ENCODE measurements at regions not wholly inside any gene's neighbourhood (a gene's known extent, or its start where the extent isn't known, plus 50 kb on each side); places are given as distances from the start of the nearest gene placed in this dataset.
"Not testable (repeated sequence)": the region's sequence is repeated elsewhere in the genome, so short reads cannot be mapped to it uniquely, and the experiment has no call there.

- DNase-seq (ENCODE audit: low read depth), result no peak
Observed at GRCh38 chr5:41995193-41995592, 70.1 kb downstream of the FBXO4 start.

GRCh38 chr5:42001673-42002072 is 76.6 kb downstream of the FBXO4 start:
- no peak for DNase-seq (ENCODE audit: low read depth)

GRCh38 chr5:42003852-42004251 is 78.8 kb downstream of the FBXO4 start:
- DNase-seq (ENCODE audit: low read depth), result not testable (repeated sequence)

GRCh38 chr5:42005561-42006153 is 80.6 kb downstream of the FBXO4 start:
- DNase-seq (ENCODE audit: low read depth), result peak; percentile 24

- no peak for DNase-seq (ENCODE audit: low read depth)
Observed at GRCh38 chr5:42013561-42013960, 88.5 kb downstream of the FBXO4 start.

- DNase-seq (ENCODE audit: low read depth), result no peak
Observed at GRCh38 chr5:42015254-42015653, 90.2 kb downstream of the FBXO4 start.

DNA sequence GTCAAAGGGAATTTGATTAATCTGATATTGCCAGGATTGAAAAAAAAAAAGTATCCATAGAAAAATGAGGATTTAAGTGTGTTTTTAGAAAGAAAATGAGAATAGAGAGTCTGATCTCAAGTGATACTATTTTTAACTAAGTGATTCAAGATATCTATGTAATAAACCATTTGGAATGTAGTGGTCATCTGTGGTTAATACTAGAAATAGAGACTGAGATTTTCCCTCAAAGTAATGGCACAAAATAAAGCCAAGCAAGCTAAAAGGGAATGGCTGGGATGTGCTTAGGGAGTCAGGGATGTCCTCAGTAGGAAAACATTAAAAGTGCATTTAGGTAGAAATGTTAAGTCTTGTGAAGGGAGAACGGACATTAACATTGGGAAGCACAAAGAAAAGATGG is 90.6 kb downstream of the FBXO4 start:
- DNase-seq (ENCODE audit: low read depth), result peak; percentile 28

GRCh38 chr5:42020788-42021530 is 95.9 kb downstream of the FBXO4 start:
- DNase-seq (ENCODE audit: low read depth), result peak; percentile 84

- peak; percentile 64 for DNase-seq (ENCODE audit: low read depth)
Observed at GRCh38 chr5:42021923-42022322, 96.8 kb downstream of the FBXO4 start.

- no peak for DNase-seq (ENCODE audit: low read depth)
Observed at GRCh38 chr5:42022383-42022972, 97.4 kb downstream of the FBXO4 start.

- peak; percentile 15 for DNase-seq (ENCODE audit: low read depth)
Observed at GRCh38 chr5:42026446-42026845, 101.4 kb downstream of the FBXO4 start.

- no peak for DNase-seq (ENCODE audit: low read depth)
Observed at GRCh38 chr5:42032137-42032536, 107.1 kb downstream of the FBXO4 start.

DNA sequence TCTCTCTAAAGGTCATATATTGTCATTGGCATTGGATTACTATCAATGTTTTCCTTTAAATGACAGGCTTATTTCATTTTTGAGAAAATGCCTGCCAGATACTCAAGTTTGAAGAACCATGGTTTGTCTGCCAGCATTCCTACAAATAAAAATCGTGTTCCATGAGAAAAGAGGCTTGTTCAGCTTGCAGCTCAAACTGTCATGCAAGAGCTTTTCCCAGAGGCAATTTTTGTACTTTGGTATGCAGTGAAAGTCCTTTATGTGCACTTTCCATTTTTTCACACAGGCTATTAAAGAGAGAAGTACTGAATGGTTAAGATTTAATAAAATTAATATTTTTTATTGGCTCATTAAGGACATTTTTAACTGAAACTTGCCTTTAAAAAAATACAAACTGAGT is 110.4 kb downstream of the FBXO4 start:
- no peak for DNase-seq (ENCODE audit: low read depth)

DNA sequence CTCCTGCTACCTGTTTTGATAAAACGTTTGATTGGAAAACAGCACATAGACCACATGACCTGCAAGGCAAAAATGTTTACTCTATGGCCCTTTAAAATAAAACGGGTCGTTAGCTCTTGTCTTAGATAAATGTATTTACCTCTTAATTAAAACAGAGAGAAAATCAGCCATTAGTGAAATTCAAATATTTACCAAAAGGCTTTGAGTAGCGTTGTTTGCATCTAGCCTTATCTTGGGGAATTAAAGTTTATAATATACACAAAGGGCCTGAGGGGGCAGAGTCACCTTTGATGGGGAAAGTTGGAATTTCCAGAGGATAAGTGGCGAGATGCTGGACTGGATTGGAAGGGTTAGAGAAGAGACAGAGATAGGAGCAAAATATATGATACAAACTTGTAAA is 111.3 kb downstream of the FBXO4 start:
- no peak for DNase-seq (ENCODE audit: low read depth)

DNA sequence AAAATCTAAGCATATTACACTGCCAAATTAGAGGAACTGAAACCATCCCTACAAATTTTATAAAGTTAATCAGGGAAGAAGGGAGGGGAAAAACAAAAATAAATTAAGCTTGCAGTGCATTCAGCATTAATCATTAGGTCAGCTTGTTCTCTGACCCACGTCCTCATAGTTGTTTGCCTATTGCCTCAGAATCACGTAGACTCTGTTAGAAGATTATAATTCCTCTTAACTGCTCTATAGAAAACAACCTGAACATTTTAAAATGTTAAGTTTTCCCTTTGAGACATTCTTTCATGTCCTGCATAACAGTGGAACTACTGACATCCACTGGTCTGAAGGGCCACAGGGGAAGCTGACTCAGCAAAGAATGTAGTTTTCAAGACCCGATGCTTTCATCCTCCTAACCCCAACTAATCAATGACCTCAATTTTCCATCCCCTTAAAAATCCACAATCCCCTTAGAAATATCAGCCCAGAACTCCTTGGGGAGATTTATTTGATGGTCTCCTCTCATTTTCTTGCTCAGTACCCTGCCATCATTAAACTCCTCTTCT is 112.4 kb downstream of the FBXO4 start:
- DNase-seq (ENCODE audit: low read depth), result no peak

DNA sequence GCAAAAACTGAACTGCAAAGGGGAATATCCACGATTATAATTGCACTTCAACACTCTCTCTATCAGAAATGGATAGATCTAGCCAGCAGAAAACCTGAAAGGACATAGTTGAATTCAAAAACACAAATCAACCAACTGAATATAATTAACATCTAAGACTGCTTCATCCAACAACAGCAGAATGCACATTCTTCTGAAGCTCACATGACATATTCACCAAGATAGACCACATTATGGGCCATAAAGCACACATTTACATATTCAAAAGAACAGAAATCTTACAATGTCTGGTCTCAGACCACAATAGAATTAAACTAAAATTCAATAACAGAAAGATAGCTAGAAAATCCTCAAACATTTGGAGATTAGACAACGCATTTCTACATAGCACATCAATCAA is 118.3 kb downstream of the FBXO4 start:
- no peak for DNase-seq (ENCODE audit: low read depth)

DNA sequence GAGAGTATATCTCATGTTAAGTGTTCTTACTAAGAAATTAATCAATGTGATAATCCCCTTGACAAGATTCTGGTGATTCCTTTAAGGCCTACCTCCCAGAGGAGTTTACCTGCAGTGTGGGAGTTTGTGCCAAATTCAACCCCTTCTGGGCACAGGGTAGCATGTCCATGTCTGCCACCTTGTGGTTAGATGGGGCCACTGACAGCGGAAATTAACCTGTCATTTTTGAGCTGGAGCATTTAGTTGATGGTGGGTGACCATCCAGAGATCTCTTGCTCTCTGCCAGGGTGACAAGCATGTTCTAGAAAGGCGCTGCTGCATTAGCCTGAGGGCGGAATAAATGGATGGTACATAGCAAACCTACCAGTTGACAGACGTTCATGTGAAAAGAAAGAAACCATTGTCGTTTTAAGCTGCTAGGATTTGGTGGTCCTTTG is 132.2 kb downstream of the FBXO4 start:
- DNase-seq (ENCODE audit: low read depth), result peak; percentile 44

GRCh38 chr5:42059291-42059690 is 134.2 kb downstream of the FBXO4 start:
- DNase-seq (ENCODE audit: low read depth), result no peak

GRCh38 chr5:42059778-42060464 is 134.8 kb downstream of the FBXO4 start:
- no peak for DNase-seq (ENCODE audit: low read depth)

DNA sequence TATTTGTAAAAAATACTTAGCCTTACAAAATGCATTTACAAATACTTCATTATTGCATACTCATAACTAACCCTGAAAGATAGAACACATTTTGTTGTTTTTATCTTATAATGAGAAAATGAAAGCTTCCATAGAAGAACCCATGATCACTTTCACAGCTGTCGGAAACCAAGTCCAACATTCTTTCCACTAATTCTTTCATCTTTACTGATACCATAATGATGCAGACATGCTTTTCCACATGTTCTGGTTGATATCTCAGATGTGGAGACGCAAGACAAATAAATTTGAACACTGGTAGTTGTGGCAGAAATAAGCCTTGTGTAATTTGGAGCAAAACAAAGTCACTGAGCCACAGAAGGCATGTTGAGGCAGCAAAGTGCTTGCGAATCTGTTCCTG is 136.0 kb downstream of the FBXO4 start:
- DNase-seq (ENCODE audit: low read depth), result no peak

DNA sequence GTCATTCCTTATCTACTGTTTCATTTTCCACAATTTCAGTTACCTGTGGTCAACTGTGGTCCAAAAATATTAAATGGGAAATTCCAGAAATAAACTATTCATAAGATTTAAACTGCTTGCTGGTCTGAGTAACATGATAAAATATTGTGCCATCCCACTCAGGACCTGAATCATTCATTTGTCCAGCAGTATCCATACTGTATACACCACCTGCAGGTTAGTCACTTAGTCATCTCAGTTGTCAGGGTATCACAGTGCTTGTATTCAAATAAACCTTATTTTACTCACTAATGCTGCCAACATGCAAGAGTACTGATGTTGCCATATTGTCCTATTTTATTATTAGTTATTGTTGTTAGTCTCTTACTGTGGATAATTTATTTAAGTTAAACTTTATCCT is 139.7 kb downstream of the FBXO4 start:
- no peak for DNase-seq (ENCODE audit: low read depth)

- DNase-seq (ENCODE audit: low read depth), result no peak
Observed at GRCh38 chr5:42066131-42066530, 141.1 kb downstream of the FBXO4 start.
